Tibial artery (tissue), 4 donors: ENCODE measurements at regions not wholly inside any gene's neighbourhood (a gene's known extent, or its start where the extent isn't known, plus 50 kb on each side); places are given as distances from the start of the nearest gene placed in this dataset.

Experiments
- DNase-seq, 2 donors: peaks; one replicate each; pipeline ENCODE4 v3.0.0-alpha.2; 2019
- H3K27ac ChIP-seq, 2 donors: fragments of 200-600 bp; sonication (generic) in 1 of 2; 1 replicate in 1 of 2; 2 replicates in 1 of 2; pipeline ENCODE4 v1.5.1; 2018 to 2019; ENCODE audit warnings: mild to moderate bottlenecking in 1 of 2
- H3K27me3 ChIP-seq, 2 donors: fragments of 200-600 bp; sonication (generic) in 1 of 2; one replicate each; pipeline versions ENCODE4 v1.5.1 to v1.6.0; 2016 to 2019
- H3K36me3 ChIP-seq, 3 donors: fragments of 200-600 bp; sonication (generic) in 2 of 3; one replicate each; pipeline ENCODE4 v1.5.1; 2016 to 2019; ENCODE audit warnings: mild to moderate bottlenecking in 2 of 3
- H3K4me1 ChIP-seq, 4 donors: fragments of 200-600 bp; sonication (generic) in 2 of 4; 1 replicate in 3 of 4; 2 replicates in 1 of 4; pipeline ENCODE4 v1.5.1; 2016 to 2019
- H3K4me3 ChIP-seq, 2 donors: fragments of 200-600 bp; sonication (generic) in 1 of 2; 1 replicate in 1 of 2; 2 replicates in 1 of 2; pipeline ENCODE4 v1.5.1; 2018 to 2019; ENCODE audit warnings: mild to moderate bottlenecking in 2 of 2
- H3K9me3 ChIP-seq, 3 donors: fragments of 200-600 bp; sonication (generic) in 1 of 3; one replicate each; pipeline ENCODE4 v1.5.1; 2016 to 2019
- intact Hi-C: fragments of 100-400 bp; cut with DNase I; formaldehyde crosslinking; loops from one replicate; pipeline ENCODE4 v1.15.0; 2023; ENCODE audit warnings: low total_unique reads
- TF ChIP-seq, protein P1 (sequence below), 2 experiments: fragments of 200-600 bp in 1 of 2; fragments of 450-650 bp in 1 of 2; IDR thresholded peaks; one replicate each; pipeline ENCODE4 v1.5.1; 2017 to 2019; ENCODE audit warnings: antibody characterized with exemption in 2 of 2, mild to moderate bottlenecking in 1 of 2, moderate library complexity in 1 of 2

DNA sequence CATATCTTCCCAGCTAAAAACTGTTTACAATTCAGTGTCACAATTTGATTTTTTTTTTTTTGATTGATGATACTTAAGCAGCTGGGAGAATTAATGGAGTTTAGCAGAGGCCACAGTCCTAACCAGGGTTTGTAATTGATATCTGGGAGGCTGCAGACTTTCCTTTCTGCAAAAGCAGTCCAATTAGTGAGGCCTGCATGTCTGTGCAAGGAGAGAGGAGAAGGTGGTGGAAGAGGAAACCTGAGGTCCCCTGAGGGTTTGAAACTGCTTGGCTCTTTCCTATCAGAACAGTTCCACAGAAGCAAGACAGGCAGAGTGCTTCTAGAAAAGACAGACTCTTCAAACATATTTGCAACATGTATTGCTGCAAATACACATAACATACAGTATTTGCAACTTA, 160.8 kb upstream of the KRR1 start:
- DNase-seq = no peak
- intact Hi-C loops = no loop called here
- Histone ChIP-seq H3K27ac (no peak overlapping the region), H3K27me3 (no peaks in the 10 kb centered on the region), H3K4me1 (no peaks in the 10 kb centered on the region), H3K4me3 (no peak overlapping the region), H3K9me3 (no peaks in the 10 kb centered on the region), H3K36me3 (no peaks in the 10 kb centered on the region)
- TF ChIP-seq, protein P1, sequence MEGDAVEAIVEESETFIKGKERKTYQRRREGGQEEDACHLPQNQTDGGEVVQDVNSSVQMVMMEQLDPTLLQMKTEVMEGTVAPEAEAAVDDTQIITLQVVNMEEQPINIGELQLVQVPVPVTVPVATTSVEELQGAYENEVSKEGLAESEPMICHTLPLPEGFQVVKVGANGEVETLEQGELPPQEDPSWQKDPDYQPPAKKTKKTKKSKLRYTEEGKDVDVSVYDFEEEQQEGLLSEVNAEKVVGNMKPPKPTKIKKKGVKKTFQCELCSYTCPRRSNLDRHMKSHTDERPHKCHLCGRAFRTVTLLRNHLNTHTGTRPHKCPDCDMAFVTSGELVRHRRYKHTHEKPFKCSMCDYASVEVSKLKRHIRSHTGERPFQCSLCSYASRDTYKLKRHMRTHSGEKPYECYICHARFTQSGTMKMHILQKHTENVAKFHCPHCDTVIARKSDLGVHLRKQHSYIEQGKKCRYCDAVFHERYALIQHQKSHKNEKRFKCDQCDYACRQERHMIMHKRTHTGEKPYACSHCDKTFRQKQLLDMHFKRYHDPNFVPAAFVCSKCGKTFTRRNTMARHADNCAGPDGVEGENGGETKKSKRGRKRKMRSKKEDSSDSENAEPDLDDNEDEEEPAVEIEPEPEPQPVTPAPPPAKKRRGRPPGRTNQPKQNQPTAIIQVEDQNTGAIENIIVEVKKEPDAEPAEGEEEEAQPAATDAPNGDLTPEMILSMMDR (IDR thresholded peaks at IDR 0.05) = no peak

DNA sequence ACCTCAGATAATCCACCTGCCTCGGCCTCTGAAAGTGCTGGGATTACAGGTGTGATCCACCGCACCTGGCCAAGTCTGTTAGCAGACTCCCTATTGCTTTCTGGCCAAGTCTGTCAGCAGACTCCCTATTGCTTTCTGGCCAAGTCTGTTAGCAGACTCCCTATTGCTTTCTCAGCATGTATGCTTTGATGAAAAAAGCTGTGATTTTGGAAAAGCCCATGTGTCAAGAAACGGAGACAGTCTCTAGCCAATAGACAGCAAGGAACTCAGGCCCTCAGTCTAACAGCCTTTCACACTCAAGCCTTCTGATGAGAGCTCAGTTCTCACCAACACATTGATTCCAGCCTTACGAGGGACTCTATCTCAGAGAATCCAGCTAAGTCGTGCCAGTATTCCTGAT, 158.8 kb upstream of the KRR1 start:
- Histone ChIP-seq H3K9me3 (no peaks in the 10 kb centered on the region), H3K4me1 (no peaks in the 10 kb centered on the region), H3K4me3 (no peak overlapping the region), H3K27me3 (no peaks in the 10 kb centered on the region), H3K36me3 (no peaks in the 10 kb centered on the region), H3K27ac (no peak overlapping the region)
- intact Hi-C loops = no loop called here
- TF ChIP-seq, protein P1 (IDR thresholded peaks at IDR 0.05) = no peak
- DNase-seq = no peak

DNA sequence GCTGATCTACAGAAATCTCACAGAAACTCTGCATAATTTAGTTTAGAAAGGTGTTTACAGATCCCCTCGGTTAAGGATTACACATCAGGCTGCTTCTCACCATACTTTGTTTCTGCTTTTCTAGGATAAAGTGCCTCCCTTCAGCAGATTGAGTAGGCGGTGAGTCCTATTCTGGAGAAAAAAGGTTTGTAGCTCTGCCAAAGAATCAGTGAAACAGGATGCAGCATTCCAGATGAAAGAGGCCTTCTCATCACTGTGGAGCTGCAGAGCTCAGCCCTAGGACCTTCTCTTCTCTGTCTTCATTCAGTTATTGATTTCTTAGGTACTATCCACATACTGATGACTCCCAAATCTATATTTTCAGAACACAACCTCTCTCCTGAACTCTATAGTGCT, 155.5 kb upstream of the KRR1 start:
- DNase-seq = no peak
- Histone ChIP-seq H3K27ac (no peak overlapping the region), H3K4me3 (no peak overlapping the region), H3K36me3 (no peaks in the 10 kb centered on the region), H3K27me3 (no peaks in the 10 kb centered on the region), H3K4me1 (peaks cover 0 to 6% (median 2%) of the 10 kb centered on the region in 4 donors), H3K9me3 (no peaks in the 10 kb centered on the region)
- intact Hi-C loops = no loop called here
- TF ChIP-seq, protein P1 (IDR thresholded peaks at IDR 0.05) = no peak

DNA sequence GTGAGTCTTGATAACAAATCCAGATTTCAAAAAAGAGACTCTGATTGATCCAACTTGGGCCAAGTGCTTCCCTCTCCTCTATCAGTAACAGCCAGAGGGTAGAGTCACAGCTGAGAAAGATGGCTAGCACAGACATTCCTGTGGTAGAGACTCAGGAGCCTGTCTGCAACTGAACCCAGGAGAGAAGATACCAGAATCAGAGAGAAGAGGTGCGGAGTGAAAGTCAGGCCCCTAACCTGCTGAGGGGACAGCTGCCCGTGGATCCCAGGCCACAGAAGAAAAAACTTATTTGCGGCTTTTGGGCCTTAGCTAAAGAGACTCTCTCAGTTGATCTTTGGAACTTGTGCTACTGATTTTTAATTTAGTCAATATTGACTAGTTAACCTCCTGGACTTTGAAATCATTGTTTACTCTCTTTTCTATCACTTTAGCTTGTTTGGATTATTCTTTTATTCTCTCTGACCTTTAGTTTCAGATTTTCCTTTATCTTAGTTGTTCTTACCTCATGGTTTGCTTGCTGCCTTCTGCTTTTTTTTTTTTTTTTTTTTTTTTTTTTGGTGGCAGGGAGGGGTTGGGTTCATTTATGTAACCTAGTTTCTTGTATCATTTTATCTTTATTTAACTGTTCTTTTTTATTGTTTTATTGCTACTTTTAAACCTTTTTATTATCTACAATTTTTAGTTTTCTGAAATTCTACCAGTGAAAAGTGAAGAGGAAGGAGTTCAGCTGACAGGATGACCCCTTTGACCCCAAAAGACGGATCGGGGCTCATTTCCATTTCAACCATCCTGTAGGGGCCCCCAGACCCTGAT, 154.9 kb upstream of the KRR1 start:
- Histone ChIP-seq H3K9me3 (no peaks in the 10 kb centered on the region), H3K4me1 (peaks cover 0 to 12% (median 2%) of the 10 kb centered on the region in 4 donors), H3K4me3 (no peak overlapping the region), H3K27ac (no peak overlapping the region), H3K36me3 (no peaks in the 10 kb centered on the region), H3K27me3 (no peaks in the 10 kb centered on the region)
- TF ChIP-seq, protein P1 (IDR thresholded peaks at IDR 0.05) = no peak
- no peak for DNase-seq
- intact Hi-C loops = no loop called here

DNA sequence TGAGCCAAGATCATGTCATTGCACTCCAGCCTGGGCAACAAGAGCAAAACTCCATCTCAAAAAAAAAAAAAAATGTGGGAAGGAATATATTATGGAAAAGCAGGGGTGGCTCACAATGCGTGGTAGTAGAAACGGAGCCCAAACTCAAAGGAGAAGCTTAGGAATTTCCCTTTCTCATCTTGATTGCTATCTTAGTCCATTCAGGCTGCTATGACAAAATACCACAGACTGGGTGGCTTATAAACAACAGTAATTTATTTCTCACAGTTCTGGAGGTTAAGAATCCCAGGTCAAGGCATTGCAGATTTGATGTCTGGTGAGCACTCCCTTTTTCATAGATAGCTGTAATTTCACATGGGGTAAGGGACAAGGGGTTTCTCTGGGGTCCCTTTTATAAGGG, 153.8 kb upstream of the KRR1 start:
- no peak for DNase-seq
- H3K27ac ChIP-seq = no peak overlapping the region
- peaks cover 0 to 13% (median 2%) of the 10 kb centered on the region in 4 donors for H3K4me1 ChIP-seq
- H3K36me3 ChIP-seq = no peaks in the 10 kb centered on the region
- no peaks in the 10 kb centered on the region for H3K27me3 ChIP-seq
- H3K4me3 ChIP-seq = no peak overlapping the region
- TF ChIP-seq, protein P1 (IDR thresholded peaks at IDR 0.05) = no peak
- intact Hi-C loops = no loop called here
- no peaks in the 10 kb centered on the region for H3K9me3 ChIP-seq
